Neural progenitor cell (in vitro differentiated cells): ENCODE measurements at regions not wholly inside any gene's neighbourhood (a gene's known extent, or its start where the extent isn't known, plus 50 kb on each side); places are given as distances from the start of the nearest gene placed in this dataset. TPM values are rescaled to one million over a fixed set of nuclear protein-coding genes. Genes with fewer than 3 reads are reported as not detected.

Experiments
- DNase-seq: peaks from one replicate; pipeline ENCODE4 v3.0.0-alpha.2; 2016; ENCODE audit warnings: low spot score
- H2AFZ ChIP-seq: fragments of 200-600 bp; sonication (generic); replicated peaks from 2 replicates; pipeline ENCODE4 v1.6.1; 2016; ENCODE audit warnings: antibody characterized with exemption
- H3F3A ChIP-seq: fragments of 200-600 bp; sonication (generic); 2 replicates; pipeline ENCODE4 v1.6.1; 2016; ENCODE audit warnings: antibody characterized with exemption, low read depth
- H3K27ac ChIP-seq: fragments of 200-600 bp; sonication (generic); 2 replicates; pipeline ENCODE4 v1.5.1; 2016; ENCODE audit warnings: mild to moderate bottlenecking
- H3K27me3 ChIP-seq: fragments of 200-600 bp; sonication (generic); 2 replicates; pipeline ENCODE4 v1.6.1; 2016; ENCODE audit warnings: mild to moderate bottlenecking, moderate library complexity
- H3K36me3 ChIP-seq: fragments of 200-600 bp; sonication (generic); 2 replicates; pipeline ENCODE4 v1.5.1; 2016
- H3K4me1 ChIP-seq: fragments of 200-600 bp; sonication (generic); 2 replicates; pipeline ENCODE4 v1.6.1; 2016; ENCODE audit warnings: mixed run types
- H3K4me2 ChIP-seq: fragments of 200-600 bp; sonication (generic); 2 replicates; pipeline ENCODE4 v1.6.1; 2016
- H3K4me3 ChIP-seq: fragments of 200-600 bp; sonication (generic); 2 replicates; pipeline ENCODE4 v1.5.1; 2016
- H3K79me2 ChIP-seq: fragments of 200-600 bp; sonication (generic); 2 replicates; pipeline ENCODE4 v1.6.1; 2016; ENCODE audit warnings: low read depth
- H3K9ac ChIP-seq: fragments of 200-600 bp; sonication (generic); 2 replicates; pipeline ENCODE4 v1.6.1; 2016
- H3K9me3 ChIP-seq: fragments of 200-600 bp; sonication (generic); 2 replicates; pipeline ENCODE4 v1.5.1; 2016; ENCODE audit warnings: low read depth
- H4K20me1 ChIP-seq: fragments of 200-600 bp; sonication (generic); 2 replicates; pipeline ENCODE4 v1.6.1; 2016; ENCODE audit warnings: low read depth
- H3K27ac Mint-ChIP-seq: 3 replicates; pipeline ENCODE4 v1.8.0; 2021; ENCODE audit warnings: mixed read lengths
- H3K27me3 Mint-ChIP-seq: 2 replicates; pipeline ENCODE4 v1.8.0; 2022; ENCODE audit warnings: low read depth, mild to moderate bottlenecking, inconsistent platforms, moderate library complexity, mixed read lengths; ENCODE audit not compliant: insufficient read depth
- H3K36me3 Mint-ChIP-seq: 3 replicates; pipeline ENCODE4 v1.8.0; 2021; ENCODE audit warnings: mixed read lengths
- H3K4me1 Mint-ChIP-seq: 3 replicates; pipeline ENCODE4 v1.8.0; 2021; ENCODE audit warnings: mixed read lengths
- H3K4me3 Mint-ChIP-seq: 3 replicates; pipeline ENCODE4 v1.8.0; 2021; ENCODE audit warnings: mild to moderate bottlenecking, moderate library complexity, mixed read lengths
- H3K9me3 Mint-ChIP-seq: 3 replicates; pipeline ENCODE4 v1.8.0; 2020; ENCODE audit warnings: mixed read lengths
- CTCF ChIP-seq: fragments of 200-600 bp; sonication (generic); IDR thresholded peaks from 2 replicates; pipeline ENCODE4 v1.5.1; 2017; ENCODE audit warnings: antibody characterized with exemption, mild to moderate bottlenecking
- EZH2 ChIP-seq: fragments of 200-600 bp; sonication (generic); IDR thresholded peaks from 2 replicates; pipeline ENCODE4 v1.6.1; 2017; ENCODE audit warnings: antibody characterized with exemption, mild to moderate bottlenecking, moderate library complexity
- EZH2phosphoT487 ChIP-seq: fragments of 200-600 bp; sonication (generic); IDR thresholded peaks from 2 replicates; pipeline ENCODE4 v1.6.1; 2017; ENCODE audit warnings: antibody characterized with exemption
- small RNA-seq: library from RNA; depleted of rRNA; stranded (forward); fragments of <200 nt; gene quantifications from one replicate; pipeline ENCODE3, GENCODE V24; 2015

GRCh38 chr3:25377042-25377441, 51.0 kb upstream of the RARB start:
- Mint-ChIP-seq H3K9me3 (no peaks in the 10 kb centered on the region), H3K36me3 (no peaks in the 10 kb centered on the region), H3K27ac (no peak overlapping the region), H3K4me3 (no peak overlapping the region), H3K27me3 (no peaks in the 10 kb centered on the region), H3K4me1 (no peaks in the 10 kb centered on the region)
- H3K27me3 ChIP-seq = no peaks in the 10 kb centered on the region
- H4K20me1 ChIP-seq = no peaks in the 10 kb centered on the region
- no peak overlapping the region for H2AFZ ChIP-seq
- TF ChIP-seq EZH2phosphoT487 (no peak), EZH2 (no peak), CTCF (no peak)
- H3K79me2 ChIP-seq = no peaks in the 10 kb centered on the region
- no peaks in the 10 kb centered on the region for H3K9me3 ChIP-seq
- no peak overlapping the region for H3K4me2 ChIP-seq
- no peaks in the 10 kb centered on the region for H3F3A ChIP-seq
- no peaks in the 10 kb centered on the region for H3K36me3 ChIP-seq
- no peak for DNase-seq
- H3K9ac ChIP-seq = no peak overlapping the region
- H3K4me3 ChIP-seq = no peak overlapping the region
- H3K4me1 ChIP-seq = no peaks in the 10 kb centered on the region
- H3K27ac ChIP-seq = no peak overlapping the region

Small RNA genes lying in the stretch of these regions (small RNA-seq; reads per million reads assigned to genes)
- not detected for gene RN7SL216P
- gene RNA5SP125 = not detected
- not detected for gene RNA5SP126
